Esophagus muscularis mucosa (tissue), 4 donors: ENCODE measurements at regions not wholly inside any gene's neighbourhood (a gene's known extent, or its start where the extent isn't known, plus 50 kb on each side); places are given as distances from the start of the nearest gene placed in this dataset.

ENCODE experiments used
- DNase-seq: peaks from one replicate; pipeline ENCODE4 v3.0.0-alpha.2; 2017; ENCODE audit errors: extremely low spot score
- H3K27ac ChIP-seq, 4 donors: fragments of 200-600 bp; sonication (generic); replicated peaks in 1 of 4; 1 replicate in 3 of 4; 2 replicates in 1 of 4; pipeline ENCODE4 v1.5.1; 2016 to 2019; ENCODE audit warnings: mild to moderate bottlenecking in 1 of 4
- H3K27me3 ChIP-seq, 4 donors: fragments of 200-600 bp; sonication (generic); one replicate each; pipeline versions ENCODE4 v1.5.1 to v1.6.0; 2016 to 2019
- H3K36me3 ChIP-seq, 4 donors: fragments of 200-600 bp; sonication (generic); one replicate each; pipeline ENCODE4 v1.5.1; 2016 to 2019
- H3K4me1 ChIP-seq, 4 donors: fragments of 200-600 bp; sonication (generic); one replicate each; pipeline ENCODE4 v1.5.1; 2016 to 2019
- H3K4me3 ChIP-seq, 4 donors: fragments of 200-600 bp; sonication (generic); 1 replicate in 2 of 4; 2 replicates in 2 of 4; pipeline ENCODE4 v1.5.1; 2016 to 2019; ENCODE audit warnings: mild to moderate bottlenecking in 4 of 4, moderate library complexity in 1 of 4
- H3K9me3 ChIP-seq, 4 donors: fragments of 200-600 bp; sonication (generic); 1 replicate in 3 of 4; 2 replicates in 1 of 4; pipeline ENCODE4 v1.5.1; 2016 to 2019
- EP300 ChIP-seq: sonication (generic); formaldehyde crosslinking; IDR thresholded peaks from one replicate; pipeline ENCODE4 v1.6.1; 2017; ENCODE audit warnings: antibody characterized with exemption
- POLR2A ChIP-seq: fragments of 450-650 bp; IDR thresholded peaks from one replicate; pipeline ENCODE4 v1.6.1; 2017; ENCODE audit warnings: antibody characterized with exemption, moderate library complexity, mild to moderate bottlenecking, low read depth
- POLR2AphosphoS5 ChIP-seq, 2 donors: sonication (generic); formaldehyde crosslinking; IDR thresholded peaks; one replicate each; pipeline ENCODE4 v1.6.1; 2017; ENCODE audit warnings: antibody characterized with exemption in 2 of 2
- WGBS: methylation state at CpG from one replicate; pipeline ENCODE4 v1.1.5; 2018; 5-methylcytosine and 5-hydroxymethylcytosine counted together
- intact Hi-C: fragments of 100-400 bp; cut with DNase I; formaldehyde crosslinking; loops from one replicate; pipeline ENCODE4 v1.15.1; 2023
- TF ChIP-seq, protein P1 (sequence below), 3 experiments: fragments of 200-600 bp in 2 of 3; fragments of 450-650 bp in 1 of 3; sonication (generic) in 2 of 3; IDR thresholded peaks; one replicate each; pipeline ENCODE4 v1.5.1; 2017 to 2019; ENCODE audit warnings: antibody characterized with exemption in 3 of 3, mild to moderate bottlenecking in 2 of 3, moderate library complexity in 1 of 3

DNA sequence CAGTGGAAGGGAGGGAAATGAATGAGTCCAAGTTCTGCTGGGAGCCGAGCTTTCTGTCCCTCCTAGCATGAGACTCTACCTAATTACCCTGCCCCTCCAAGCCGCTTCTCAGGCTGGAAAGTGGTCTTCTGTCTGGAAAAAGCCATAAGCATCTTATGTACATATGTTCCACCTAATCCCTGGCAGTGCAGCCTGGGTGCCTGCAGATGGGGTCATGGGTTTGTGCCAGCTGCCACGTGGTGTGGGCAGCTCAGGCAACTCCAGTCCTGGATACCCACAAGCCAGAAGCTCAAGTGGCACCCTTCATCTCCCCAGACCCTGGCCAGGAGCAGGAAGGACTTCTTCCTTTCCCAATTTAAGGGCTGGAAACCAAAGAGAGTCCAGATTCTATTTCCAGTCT, 253.1 kb downstream of the LY86 start:
- 86% methylated on average over 2 of the region's 3 CpGs for WGBS

DNA sequence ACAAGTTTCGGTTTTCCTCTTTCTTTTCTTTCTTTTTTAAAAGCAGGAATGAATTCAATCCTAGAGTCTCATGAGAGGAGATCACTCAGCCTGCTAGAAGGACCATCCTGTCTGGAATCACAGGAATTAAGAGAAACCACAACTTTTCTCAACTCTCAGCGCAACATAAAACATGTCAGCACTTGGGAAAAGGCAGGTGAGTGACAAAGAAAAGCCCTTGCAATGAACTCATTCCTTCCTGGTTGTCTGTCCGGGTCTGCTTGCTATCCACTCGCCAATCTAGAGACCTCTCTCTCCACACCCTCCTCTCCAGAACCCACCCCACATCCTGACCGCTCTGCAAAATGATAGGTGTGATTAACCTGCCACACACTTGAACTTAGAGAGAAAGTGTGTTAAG, 253.8 kb downstream of the LY86 start:
- Histone ChIP-seq H3K36me3 (no peaks in the 10 kb centered on the region), H3K27me3 (no peaks in the 10 kb centered on the region), H3K4me1 (no peaks in the 10 kb centered on the region), H3K27ac (no peak overlapping the region), H3K9me3 (peaks cover 0 to 13% (median 4%) of the 10 kb centered on the region in 4 donors), H3K4me3 (no peak overlapping the region)
- no peak for DNase-seq
- TF ChIP-seq, protein P1, sequence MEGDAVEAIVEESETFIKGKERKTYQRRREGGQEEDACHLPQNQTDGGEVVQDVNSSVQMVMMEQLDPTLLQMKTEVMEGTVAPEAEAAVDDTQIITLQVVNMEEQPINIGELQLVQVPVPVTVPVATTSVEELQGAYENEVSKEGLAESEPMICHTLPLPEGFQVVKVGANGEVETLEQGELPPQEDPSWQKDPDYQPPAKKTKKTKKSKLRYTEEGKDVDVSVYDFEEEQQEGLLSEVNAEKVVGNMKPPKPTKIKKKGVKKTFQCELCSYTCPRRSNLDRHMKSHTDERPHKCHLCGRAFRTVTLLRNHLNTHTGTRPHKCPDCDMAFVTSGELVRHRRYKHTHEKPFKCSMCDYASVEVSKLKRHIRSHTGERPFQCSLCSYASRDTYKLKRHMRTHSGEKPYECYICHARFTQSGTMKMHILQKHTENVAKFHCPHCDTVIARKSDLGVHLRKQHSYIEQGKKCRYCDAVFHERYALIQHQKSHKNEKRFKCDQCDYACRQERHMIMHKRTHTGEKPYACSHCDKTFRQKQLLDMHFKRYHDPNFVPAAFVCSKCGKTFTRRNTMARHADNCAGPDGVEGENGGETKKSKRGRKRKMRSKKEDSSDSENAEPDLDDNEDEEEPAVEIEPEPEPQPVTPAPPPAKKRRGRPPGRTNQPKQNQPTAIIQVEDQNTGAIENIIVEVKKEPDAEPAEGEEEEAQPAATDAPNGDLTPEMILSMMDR (IDR thresholded peaks at IDR 0.05), result no peak
- no peak for TF ChIP-seq POLR2AphosphoS5 (IDR thresholded peaks at IDR 0.05)
- TF ChIP-seq EP300, result no peak
- TF ChIP-seq POLR2A, result no peak
- 82% methylated on average over 5 of the region's 5 CpGs for WGBS
- intact Hi-C loops, result no loop called here

More for the DNA sequence above, 253.1 kb downstream of the LY86 start:
- H3K27me3 ChIP-seq, result no peaks in the 10 kb centered on the region
- H3K4me3 ChIP-seq, result no peak overlapping the region
- no peak for DNase-seq
- no peaks in the 10 kb centered on the region for H3K4me1 ChIP-seq
- H3K36me3 ChIP-seq, result no peaks in the 10 kb centered on the region
- TF ChIP-seq EP300, result no peak
- TF ChIP-seq, protein P1 (IDR thresholded peaks at IDR 0.05), result no peak
- no peak for TF ChIP-seq POLR2AphosphoS5 (IDR thresholded peaks at IDR 0.05)
- TF ChIP-seq POLR2A, result no peak
- peaks cover 0 to 13% (median 4%) of the 10 kb centered on the region in 4 donors for H3K9me3 ChIP-seq
- intact Hi-C loops, result no loop called here
- H3K27ac ChIP-seq, result no peak overlapping the region

DNA sequence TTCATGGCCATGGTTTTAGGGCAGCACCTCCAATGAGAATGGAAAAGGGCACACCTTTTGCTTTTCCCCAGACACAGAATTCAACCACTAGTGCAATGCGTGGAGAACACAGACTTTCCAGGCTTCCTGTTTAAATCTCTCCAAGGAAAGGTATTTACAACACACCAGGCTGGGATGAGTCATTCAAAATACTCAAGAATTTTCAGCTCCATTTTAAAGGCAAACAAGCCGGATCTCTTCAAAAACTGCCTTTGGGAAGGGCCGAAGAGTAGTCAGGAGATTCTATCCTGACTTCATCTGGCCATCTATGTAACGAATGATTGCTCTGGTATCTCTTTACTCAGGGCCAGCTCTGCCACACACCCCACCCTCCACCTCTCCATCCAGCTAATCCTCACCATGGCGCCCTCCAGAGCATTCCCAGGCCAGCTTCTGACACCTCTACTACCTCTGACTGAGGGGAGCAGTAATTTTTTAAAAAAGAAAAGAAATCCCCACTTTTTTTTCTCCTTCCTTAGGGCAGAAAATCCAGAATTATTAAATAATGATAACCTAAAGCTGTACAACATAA, 254.6 kb downstream of the LY86 start:
- Histone ChIP-seq H3K4me3 (no peak overlapping the region), H3K27ac (no peak overlapping the region), H3K27me3 (no peaks in the 10 kb centered on the region), H3K9me3 (peaks cover 0 to 13% (median 4%) of the 10 kb centered on the region in 4 donors), H3K36me3 (no peaks in the 10 kb centered on the region), H3K4me1 (no peaks in the 10 kb centered on the region)
- no peak for TF ChIP-seq EP300
- TF ChIP-seq, protein P1 (IDR thresholded peaks at IDR 0.05), result no peak
- no peak for TF ChIP-seq POLR2AphosphoS5 (IDR thresholded peaks at IDR 0.05)
- TF ChIP-seq POLR2A, result no peak
- DNase-seq, result no peak
- intact Hi-C loops, result no loop called here
- 63% methylated on average over 5 of the region's 5 CpGs for WGBS

DNA sequence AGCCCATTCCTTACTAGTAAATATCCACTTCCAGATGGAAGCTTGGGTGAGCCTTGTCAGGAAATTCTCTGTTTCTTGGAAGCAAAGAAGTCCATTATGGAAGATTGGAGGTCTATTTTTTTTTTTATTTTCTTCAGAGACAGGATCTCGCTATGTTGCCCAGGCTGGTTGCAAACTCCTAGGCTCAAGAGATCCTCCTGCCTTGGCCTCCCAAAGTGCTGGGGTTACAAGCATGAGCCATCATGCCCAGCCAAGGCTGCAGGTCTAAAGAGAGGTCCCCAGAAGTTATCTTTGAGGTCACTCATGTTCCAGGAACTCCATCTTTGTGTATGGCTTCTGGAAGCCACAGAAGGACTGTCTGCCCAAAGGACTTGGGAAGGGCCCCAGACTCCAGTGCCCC, 255.3 kb downstream of the LY86 start:
- intact Hi-C loops, result no loop called here
- no peak overlapping the region for H3K27ac ChIP-seq
- no peaks in the 10 kb centered on the region for H3K4me1 ChIP-seq
- DNase-seq, result no peak
- H3K9me3 ChIP-seq, result peaks cover 0 to 13% (median 4%) of the 10 kb centered on the region in 4 donors
- H3K36me3 ChIP-seq, result no peaks in the 10 kb centered on the region
- WGBS, result 96% methylated on average over 1 of the region's 1 CpG
- H3K4me3 ChIP-seq, result no peak overlapping the region
- TF ChIP-seq POLR2A (no peak), EP300 (no peak), POLR2AphosphoS5 (IDR thresholded peaks at IDR 0.05) (no peak)
- TF ChIP-seq, protein P1 (IDR thresholded peaks at IDR 0.05), result no peak
- no peaks in the 10 kb centered on the region for H3K27me3 ChIP-seq

DNA sequence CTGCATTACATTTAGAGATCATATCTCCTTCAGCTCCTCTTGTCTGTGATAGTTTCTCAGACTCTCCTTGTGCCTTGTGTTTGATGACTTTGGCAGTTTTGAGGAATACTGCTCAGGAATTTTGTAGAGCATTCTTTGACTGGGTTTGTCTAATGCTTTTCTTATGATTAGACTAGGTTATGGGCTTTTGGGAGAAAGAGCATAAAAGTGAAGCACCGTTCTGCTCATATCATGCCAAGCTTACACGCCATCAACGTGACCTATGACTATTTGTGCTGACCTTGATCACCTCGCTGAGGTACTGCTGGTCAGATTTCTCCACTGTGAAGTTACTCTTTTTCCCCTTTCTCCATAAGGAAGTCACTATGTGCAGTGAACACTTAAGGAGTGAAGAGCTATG, 256.0 kb downstream of the LY86 start:
- no peak overlapping the region for H3K27ac ChIP-seq
- 96% methylated on average over 4 of the region's 4 CpGs for WGBS
- intact Hi-C loops, result no loop called here

More for the DNA sequence above, 256.0 kb downstream of the LY86 start:
- TF ChIP-seq POLR2AphosphoS5 (IDR thresholded peaks at IDR 0.05) (no peak), POLR2A (no peak), EP300 (no peak)
- TF ChIP-seq, protein P1 (IDR thresholded peaks at IDR 0.05), result no peak
- Histone ChIP-seq H3K27me3 (no peaks in the 10 kb centered on the region), H3K9me3 (peaks cover 0 to 13% (median 4%) of the 10 kb centered on the region in 4 donors), H3K4me3 (no peak overlapping the region), H3K36me3 (no peaks in the 10 kb centered on the region), H3K4me1 (no peaks in the 10 kb centered on the region)
- DNase-seq, result no peak
